IPS DF 4.7 (cell line): ENCODE measurements at regions not wholly inside any gene's neighbourhood (a gene's known extent, or its start where the extent isn't known, plus 50 kb on each side); places are given as distances from the start of the nearest gene placed in this dataset.
A peak's percentile ranks its signal among the peaks of the same experiment; 100 is the strongest.
"Not testable (repeated sequence)": the region's sequence is repeated elsewhere in the genome, so short reads cannot be mapped to it uniquely, and the experiment has no call there.

Experiments used
- DNase-seq: peaks from one replicate; pipeline ENCODE4 v3.0.0-alpha.2; 2013; ENCODE audit warnings: low spot score; ENCODE audit errors: extremely low read depth

DNA sequence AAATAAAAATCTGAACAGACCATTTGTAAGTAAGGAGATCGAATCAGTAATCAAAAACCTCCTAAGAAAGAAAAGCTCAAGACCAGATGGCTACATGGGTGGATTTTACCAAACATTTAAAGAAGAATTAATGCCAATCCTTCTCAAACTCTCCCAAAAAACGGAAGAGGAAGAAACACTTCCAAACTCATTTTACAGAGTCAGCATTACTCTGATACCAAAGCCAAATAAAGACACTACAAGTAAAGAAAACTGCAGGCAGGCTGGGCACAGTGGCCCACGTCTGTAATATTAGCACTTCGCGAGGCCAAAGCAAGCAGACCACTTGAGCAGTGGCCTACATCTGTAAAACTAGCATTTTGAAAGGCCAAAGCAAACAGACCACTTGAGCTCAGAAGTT, 159.8 kb downstream of the DPY19L2 start:
- no peak for DNase-seq

DNA sequence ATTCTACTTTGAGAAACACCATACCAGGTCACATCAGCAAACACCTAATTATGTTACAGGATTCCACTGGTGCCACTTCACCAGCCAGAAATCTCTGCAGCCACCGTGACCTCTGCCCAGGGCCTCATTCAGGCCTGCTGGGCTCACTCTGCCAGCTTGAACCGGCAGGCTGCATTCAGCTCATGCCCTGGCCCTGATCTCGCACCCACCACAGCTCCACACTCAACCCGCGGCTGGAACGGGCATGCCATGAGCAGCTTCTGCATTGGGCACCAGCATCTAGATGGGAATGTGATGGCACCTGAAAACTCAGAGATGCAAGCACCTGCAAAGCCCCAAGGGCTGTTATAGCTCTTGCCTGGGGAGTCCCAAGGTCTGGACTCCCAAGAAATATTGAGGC, 168.7 kb downstream of the DPY19L2 start:
- no peak for DNase-seq

DNA sequence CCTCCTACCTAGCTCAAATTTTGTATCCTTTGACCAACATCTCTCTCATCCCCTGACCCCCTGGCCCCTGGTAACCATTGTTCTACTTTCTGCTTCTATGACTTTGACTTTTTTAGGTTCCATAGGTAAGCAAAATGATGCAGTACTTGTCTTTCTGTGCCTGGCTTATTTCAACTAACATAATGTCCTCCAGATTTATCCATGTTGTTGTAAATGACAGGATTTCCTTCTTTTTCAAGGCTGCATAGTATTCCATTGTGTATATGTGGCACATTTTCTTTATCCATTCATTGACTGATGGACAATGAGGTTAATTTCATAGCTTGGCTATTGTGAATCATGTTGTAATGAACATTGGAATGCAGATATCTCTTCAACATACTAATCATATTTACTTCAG, 170.1 kb downstream of the DPY19L2 start:
- no peak for DNase-seq

DNA sequence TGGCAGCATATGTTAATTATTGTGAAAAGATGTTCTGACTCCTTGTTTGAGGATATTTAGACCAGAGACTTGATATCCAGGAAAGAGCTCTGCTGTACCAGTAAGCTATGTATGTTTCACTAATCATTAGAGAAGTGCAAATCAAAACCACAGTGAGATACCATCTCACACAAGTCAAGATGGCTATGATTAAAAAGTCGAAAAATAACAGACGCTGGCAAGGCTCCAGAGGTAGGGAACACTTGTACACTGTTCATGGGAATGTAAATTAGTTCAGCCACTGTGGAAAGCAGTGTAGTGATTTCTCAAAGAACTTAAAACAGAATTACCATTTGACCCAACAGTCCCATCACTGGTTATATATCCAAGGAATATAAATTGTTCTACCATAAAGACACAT, 171.6 kb downstream of the DPY19L2 start:
- DNase-seq: no peak

DNA sequence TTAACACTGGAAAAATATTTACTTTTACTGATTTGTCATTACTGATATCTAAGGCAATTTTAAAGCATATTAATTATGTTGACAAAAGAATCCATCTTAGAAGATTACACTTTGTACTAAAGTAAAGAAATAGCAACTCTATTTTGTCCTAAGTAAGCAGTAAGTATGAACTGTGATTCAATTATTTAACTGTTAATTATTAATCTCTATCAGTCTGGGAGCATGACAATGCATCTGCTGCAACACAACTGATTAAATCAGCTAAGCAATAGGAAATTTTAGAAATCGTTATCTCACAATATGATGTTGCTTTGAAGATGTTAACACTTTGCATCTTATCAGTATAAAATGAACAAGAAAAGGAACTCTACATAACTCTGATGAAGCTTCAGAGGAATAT, 172.3 kb downstream of the DPY19L2 start:
- no peak for DNase-seq

DNA sequence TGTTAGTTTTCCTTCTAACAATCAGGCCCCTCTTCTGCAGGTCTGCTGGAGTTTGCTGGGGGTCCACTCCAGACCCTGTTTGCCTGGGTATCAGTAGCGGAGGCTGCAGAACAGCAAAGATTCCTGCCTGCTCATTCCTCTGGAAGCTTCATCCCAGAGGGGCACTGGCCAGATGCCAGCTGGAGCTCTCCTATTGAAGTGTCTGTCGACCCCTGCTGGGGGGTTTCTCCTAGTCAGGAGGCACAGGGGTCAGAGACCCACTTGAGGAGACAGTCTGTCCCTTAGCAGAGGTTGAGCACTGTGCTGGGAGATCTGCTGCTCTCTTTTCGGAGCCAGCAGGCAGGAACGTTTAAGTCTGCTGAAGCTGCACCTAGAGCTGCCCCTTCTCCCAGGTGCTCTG, 174.9 kb downstream of the DPY19L2 start:
- not testable (repeated sequence) for DNase-seq

DNA sequence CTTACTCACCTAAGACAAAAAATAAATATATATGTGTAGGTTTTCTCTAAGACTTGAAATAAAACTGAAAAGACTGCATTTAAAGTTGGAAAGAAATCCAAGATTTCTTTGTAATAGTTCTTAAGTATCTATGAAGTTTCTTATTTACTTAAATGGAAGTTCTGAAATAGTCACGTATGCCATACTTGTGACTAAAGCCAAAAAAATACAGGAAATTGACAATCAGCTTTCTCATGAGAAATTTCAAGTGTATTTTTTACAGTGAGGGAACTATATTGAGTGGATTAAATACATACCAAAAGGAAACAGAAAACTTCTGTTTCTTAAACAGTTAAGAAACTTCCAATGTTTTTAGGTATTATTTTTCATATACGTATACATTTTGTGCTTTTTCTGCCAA, 188.1 kb downstream of the DPY19L2 start:
- no peak for DNase-seq

DNA sequence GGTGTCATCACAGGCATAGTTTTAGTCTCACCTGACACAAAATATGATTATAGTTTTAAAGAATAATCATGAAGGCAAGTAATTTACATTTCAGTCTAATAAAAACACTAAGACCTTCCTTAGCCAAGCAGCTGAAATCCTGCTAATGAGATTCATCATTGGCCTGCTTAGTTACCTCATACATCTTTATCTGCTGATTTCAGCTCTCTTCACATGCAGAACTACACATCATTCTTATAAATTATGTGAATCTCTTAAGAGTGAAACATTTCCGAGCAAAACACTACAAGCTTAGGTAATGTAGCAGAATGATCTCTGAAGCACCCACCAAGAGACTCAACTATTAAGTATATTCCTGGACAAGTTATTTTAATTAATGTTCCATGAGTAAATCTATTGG, 198.1 kb downstream of the DPY19L2 start:
- DNase-seq: no peak

DNA sequence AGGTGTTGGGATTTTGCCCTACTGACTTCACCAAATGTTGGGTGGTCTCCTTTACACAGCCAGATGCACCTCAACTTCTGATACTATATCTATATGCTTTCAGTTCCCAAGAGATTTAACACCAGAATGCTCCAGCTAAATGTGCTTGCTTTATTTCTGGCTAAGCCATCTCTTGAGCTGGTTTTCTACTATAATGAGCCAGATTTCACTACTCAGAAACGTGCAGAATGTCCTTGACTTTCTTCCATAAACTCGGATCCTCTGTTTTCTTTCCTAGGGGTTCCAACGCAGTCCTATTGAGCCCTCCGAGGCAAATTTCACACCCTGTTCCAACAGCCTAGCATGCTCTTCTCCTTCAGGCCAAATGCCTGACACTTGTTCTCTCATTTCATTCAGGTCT, 200.3 kb downstream of the DPY19L2 start:
- no peak for DNase-seq

DNA sequence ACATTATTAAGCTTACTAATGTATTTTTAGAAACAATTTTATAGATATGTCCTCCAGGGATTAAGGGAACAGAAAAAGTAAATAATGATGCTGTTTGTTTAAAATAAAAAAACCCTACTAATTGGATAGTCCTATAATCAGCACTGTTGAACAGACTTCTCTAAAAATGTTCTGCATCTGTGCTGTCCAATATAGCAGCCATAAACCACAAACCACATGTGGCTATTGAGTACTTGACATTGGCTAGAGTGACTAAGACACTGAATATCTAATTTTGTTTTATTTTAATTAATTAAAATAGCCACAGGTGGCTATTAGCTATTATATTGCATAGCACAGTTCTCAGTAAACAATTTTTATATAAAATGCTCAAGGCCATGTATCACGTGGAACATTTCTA, 210.4 kb downstream of the DPY19L2 start:
- DNase-seq: no peak

DNA sequence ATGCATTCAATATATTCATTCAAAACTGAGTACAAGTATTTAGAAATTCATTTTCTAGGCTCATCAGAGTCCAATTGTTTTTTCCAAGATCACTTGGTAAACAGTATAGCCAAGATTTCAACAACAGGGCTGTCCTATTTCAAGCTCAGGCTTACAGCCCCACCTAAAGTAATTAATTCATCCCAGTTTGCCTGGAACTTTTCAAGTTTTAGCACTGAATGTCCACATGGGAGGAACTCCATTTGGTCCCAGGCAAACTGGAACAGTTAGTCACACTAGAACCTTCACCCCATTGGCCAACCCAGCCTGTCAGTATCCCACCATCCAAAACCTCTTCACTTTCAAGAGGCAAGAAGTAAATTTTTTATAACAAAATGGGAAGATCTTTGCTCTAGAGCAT, 210.9 kb downstream of the DPY19L2 start:
- DNase-seq: no peak

DNA sequence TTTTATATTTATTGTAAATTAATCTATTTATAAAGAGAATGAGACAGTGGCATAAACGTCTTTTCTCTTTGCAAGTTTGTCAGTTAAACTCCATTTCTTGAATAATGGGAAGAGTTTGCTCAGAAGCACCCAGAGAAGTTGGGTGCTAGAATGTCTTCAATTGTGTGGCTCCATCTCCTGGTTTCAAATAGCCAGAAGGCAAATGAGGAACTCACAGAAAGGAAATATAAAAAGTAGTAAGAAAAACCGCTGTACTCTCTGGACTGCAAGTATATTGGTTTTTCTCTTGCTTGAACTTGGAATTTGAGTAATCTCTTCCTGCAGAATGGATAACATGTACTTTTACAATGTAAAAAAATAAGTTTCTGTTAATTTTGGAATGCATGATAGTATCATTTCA, 217.5 kb downstream of the DPY19L2 start:
- DNase-seq: no peak

DNA sequence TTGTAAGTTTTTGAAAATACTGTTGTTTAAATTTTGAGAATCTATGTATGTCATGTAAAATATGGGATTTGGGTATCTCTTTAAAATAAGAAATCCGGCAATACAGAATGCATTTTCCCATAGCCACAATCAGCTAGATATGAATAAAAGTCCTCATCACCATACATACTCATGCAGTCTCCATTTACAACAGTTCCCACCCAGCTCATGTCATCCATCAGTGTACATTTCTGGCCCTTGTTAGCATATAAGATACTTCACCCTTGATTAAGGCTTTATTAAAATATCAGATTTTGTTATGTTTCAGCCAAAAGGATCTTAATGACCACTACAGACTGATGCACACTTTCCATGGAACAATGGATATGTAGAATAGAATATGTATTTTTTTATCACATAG, 218.0 kb downstream of the DPY19L2 start:
- no peak for DNase-seq

DNA sequence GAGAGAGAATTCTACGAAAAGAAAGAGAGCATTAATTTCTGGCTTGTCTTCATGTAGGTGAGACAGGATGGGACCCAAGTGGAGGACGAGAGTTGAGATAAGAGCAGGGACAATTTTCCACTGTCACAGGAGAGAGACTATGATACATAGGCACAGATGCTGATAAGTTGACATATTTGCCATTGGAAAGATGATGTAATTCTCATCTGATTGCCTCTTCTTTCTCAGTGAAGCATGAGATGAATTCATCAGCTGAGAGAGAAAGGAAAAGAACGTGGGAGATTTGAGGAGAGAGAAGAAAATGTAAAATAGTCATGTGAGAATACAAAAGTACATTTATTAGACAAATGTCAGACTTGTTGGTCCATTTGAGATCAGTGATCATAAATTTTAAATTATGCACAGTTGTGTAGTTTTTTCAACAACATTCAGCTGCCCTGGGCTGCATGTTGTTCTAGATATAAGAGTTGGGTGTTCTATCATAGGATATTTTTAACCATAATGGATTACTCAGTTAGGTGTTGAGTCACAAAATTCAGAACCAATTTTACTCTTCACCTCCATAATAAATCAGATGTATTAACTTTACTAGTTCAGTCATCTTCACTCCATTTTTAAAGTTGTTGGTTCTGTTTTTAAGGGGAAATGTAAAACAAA, 222.9 kb downstream of the DPY19L2 start:
- no peak for DNase-seq

DNA sequence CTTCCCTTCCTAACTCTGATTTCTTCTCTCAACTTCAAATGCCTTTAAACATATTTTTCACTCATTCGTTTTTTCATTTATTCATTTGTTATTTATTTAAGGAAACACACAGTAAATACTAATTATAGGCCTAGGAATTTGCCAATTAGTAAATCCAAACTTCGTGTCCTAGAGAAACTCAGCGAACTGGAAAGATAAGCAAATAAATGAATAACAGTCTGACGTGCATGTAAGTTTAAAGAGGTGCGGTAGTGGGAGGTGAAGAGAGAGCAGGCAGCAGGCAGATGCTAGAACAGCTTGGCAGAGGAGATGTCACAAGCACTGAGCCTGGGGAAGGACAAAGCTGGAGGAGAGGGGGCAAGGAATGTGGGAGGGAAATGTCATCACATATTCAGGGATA, 228.2 kb downstream of the DPY19L2 start:
- no peak for DNase-seq

DNA sequence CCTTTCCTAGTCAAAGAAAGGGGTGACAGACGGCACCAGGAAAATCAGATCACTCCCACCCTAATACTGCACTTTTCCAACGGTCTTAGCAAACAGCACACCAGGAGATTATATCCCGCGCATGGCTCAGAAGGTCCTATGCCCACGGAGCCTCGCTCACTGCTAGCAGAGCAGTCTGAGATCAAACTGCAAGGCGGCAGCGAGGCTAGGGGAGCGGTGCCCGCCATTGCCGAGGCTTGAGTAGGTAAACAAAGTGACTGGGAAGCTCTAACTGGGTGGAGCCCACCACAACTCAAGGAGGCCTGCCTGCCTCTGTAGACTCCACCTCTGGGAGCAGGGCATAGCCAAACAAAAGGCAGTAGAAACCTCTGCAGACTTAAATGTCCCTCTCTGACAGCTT, 233.9 kb downstream of the DPY19L2 start:
- DNase-seq: not testable (repeated sequence)

DNA sequence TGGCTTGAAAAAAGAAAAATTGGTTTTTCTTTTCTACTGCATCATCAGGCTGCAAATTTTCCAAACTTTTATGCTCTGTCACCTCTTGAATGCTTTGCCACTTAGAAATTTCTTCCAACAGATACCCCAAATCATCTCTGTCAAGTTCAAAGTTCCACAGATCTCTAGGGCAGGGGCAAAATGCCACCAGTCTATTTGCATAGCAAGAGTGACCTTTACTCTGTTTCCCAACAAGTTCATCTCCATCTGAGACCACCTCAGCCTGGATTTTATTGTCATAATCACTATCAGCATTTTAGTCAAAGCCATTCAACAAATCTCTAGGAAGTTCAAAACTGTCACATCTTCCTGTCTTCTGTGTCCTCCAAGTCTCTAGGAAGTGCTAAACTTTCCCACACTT, 240.3 kb downstream of the DPY19L2 start:
- not testable (repeated sequence) for DNase-seq

DNA sequence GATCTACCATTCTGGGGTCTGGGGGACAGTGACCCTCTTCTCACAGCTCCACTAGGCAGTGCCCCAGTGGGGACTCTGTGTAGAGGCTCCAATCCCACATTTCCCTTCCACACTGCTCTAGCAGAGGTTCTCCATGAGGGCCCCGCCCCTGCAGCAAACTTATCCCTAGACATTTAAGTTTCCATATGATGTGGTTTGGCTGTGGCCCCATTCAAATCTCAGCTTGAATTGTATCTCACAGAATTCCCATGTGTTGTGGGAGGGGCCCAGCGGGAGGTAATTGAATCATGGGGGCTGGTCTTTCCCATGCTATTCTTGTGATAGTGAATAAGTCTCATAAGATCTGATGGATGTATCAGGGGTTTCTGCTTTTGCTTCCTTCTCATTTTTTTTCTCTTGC, 241.3 kb downstream of the DPY19L2 start:
- DNase-seq: not testable (repeated sequence)

DNA sequence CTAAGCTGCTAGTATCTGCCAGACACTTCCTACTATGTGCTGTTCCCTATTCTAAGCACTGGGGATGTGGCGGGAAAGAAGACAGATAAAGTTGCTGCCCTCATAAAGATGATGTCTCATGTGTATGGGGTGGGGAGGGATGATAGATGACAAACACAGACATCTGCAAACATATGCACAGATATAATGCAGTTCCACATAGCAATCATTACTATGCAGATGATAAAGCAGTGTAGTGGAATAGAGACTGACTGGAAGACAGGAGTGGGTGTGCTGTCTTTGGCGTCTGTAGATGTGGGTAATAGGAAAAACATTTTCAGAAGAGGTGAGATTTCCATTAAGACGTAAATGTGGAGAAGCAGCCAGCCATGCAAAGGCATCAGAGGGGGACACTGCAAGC, 243.6 kb downstream of the DPY19L2 start:
- no peak for DNase-seq

DNA sequence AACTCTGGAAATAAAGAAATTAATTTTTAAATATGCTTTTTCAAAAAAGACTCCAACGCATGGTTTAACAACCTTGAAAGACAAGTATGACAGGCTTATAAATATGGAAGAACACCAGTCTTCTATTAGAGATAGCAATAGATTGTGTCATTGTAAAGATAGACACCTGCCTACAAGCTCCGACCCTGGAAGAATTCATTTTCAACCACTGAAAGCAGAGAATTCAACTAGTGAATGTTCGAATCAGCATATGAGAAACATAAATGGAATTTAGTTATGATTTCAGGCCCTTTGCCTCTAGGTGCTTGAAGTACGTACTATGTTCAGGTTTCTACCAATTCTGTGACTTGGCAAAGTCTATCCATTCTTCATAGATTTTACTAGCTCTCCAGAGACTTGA, 244.5 kb downstream of the DPY19L2 start:
- no peak for DNase-seq

DNA sequence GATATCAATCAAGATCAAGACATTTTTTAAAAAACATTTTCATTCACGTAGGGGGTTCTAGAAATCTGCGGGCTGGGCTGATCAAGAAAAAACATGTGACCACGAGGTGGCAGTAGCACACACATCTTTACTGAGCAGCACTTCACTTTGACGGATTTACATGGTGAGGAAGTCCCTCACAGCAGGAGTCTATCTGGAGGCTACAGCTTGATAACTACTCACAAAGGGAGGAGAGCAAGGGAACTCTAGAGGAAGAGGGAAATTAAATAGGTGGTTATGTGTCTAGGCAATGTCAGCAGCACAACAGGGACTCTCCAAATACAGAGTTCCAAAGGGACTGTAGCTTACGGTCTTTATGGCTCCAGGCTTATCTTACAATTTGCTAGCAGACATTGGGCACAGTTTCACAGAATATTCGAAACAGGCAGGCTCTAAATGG, 248.1 kb downstream of the DPY19L2 start:
- peak; percentile 99 for DNase-seq

DNA sequence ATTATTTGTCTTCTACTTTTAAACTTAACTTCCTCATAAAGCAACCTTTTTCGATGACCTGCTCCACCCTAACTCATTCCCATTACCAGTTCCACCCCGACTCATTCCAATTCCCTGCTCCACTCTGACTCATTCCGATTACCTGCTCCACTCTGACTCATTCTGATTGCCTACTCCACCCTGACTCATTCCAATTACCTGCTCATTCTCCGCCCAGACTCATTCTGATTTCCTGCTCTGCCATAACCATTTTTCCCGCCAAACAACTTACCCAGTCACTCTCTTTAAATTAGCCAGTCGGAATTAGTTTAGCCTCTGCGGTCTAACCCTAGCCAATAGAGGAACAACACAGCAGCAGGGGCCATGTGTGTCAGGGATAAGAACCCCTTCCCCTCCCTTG, 249.1 kb downstream of the DPY19L2 start:
- no peak for DNase-seq

DNA sequence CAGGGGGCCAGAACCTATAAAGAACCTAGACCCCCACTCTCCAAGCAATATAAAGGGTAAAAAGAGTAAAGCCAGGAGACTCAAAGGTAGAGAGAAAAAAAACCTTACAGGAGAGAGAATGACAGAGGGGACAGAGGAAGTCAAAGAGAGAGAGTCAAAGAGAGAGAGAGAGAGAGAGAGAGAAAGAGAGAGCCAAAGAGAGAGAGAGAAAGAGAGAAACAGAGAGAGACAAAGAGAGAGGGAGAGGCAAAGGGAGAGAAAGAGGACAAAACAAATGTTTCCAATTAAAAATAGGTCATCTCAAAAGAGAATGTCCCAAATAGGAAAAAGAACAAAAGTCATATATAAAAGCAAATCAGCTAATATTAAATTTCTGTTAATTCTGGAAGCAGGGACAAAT, 251.5 kb downstream of the DPY19L2 start:
- DNase-seq: no peak

DNA sequence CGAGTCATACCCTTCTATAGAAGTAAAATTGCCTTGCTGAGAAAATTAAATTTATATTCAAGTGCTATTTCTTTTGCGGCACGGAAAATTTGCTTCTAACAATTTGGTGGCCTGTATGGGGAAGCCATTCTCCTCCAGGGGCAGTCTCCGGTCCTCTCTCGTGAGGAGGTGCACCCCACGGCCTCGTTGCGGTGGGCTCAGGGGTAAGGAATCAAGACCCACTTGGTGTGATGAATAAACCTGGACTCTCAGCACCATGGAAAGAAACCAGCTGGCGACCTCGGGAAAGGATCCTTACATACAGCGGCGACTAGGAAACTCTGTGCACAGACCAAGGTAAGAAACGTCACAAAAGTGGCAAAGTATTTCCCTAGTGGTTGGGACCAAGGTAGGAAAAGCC, 252.9 kb downstream of the DPY19L2 start:
- DNase-seq: no peak
